CD4-positive, alpha-beta T cell treated with Interleukin-17A for 1 hour (primary cell): ENCODE measurements at regions not wholly inside any gene's neighbourhood (a gene's known extent, or its start where the extent isn't known, plus 50 kb on each side); places are given as distances from the start of the nearest gene placed in this dataset.

Source experiments
- DNase-seq: peaks from one replicate; pipeline ENCODE4 v3.0.0-alpha.2; 2020

- DNase-seq, result no peak
Observed at GRCh38 chr4:130210864-130211263, 1114.9 kb downstream of the C4orf33 start.

GRCh38 chr4:130214268-130214667 is 1118.3 kb downstream of the C4orf33 start:
- DNase-seq, result no peak

- DNase-seq, result peak; percentile 36
Observed at GRCh38 chr4:130233377-130234047, 1137.6 kb downstream of the C4orf33 start.

- DNase-seq, result no peak
Observed at GRCh38 chr4:130238121-130238520, 1142.2 kb downstream of the C4orf33 start.

- no peak for DNase-seq
Observed at GRCh38 chr4:130249002-130249401, 1153.0 kb downstream of the C4orf33 start.

- DNase-seq, result no peak
Observed at GRCh38 chr4:130257271-130257670, 1161.3 kb downstream of the C4orf33 start.

GRCh38 chr4:130266814-130267213 is 1170.9 kb downstream of the C4orf33 start:
- no peak for DNase-seq

- DNase-seq, result no peak
Observed at GRCh38 chr4:130288576-130288975, 1192.6 kb downstream of the C4orf33 start.

GRCh38 chr4:130293692-130294091 is 1197.7 kb downstream of the C4orf33 start:
- DNase-seq, result no peak

GRCh38 chr4:130296448-130296847 is 1200.5 kb downstream of the C4orf33 start:
- DNase-seq, result no peak

- DNase-seq, result no peak
Observed at GRCh38 chr4:130306566-130306965, 1210.6 kb downstream of the C4orf33 start.

- no peak for DNase-seq
Observed at GRCh38 chr4:130309221-130309620, 1213.3 kb downstream of the C4orf33 start.

- DNase-seq, result no peak
Observed at GRCh38 chr4:130322439-130322838, 1226.5 kb downstream of the C4orf33 start.

- DNase-seq, result no peak
Observed at GRCh38 chr4:130329036-130329435, 1233.1 kb downstream of the C4orf33 start.

GRCh38 chr4:130333241-130333759 is 1237.3 kb downstream of the C4orf33 start:
- DNase-seq, result no peak

GRCh38 chr4:130335417-130336194 is 1239.7 kb downstream of the C4orf33 start:
- DNase-seq, result no peak

- no peak for DNase-seq
Observed at GRCh38 chr4:130336585-130337217, 1240.7 kb downstream of the C4orf33 start.

- no peak for DNase-seq
Observed at GRCh38 chr4:130338851-130339250, 1242.9 kb downstream of the C4orf33 start.

- DNase-seq, result no peak
Observed at GRCh38 chr4:130349745-130350144, 1253.8 kb downstream of the C4orf33 start.

- no peak for DNase-seq
Observed at GRCh38 chr4:130356873-130357272, 1260.9 kb downstream of the C4orf33 start.

GRCh38 chr4:130359542-130359941 is 1263.6 kb downstream of the C4orf33 start:
- no peak for DNase-seq

- DNase-seq, result no peak
Observed at GRCh38 chr4:130361616-130362015, 1265.7 kb downstream of the C4orf33 start.

GRCh38 chr4:130368668-130369067 is 1272.7 kb downstream of the C4orf33 start:
- DNase-seq, result no peak

GRCh38 chr4:130393231-130393630 is 1297.3 kb downstream of the C4orf33 start:
- no peak for DNase-seq
